Spleen (tissue), 11 donors: ENCODE measurements at regions not wholly inside any gene's neighbourhood (a gene's known extent, or its start where the extent isn't known, plus 50 kb on each side); places are given as distances from the start of the nearest gene placed in this dataset.

Experiments used
- DNase-seq: peaks from one replicate; pipeline ENCODE4 v3.0.0-alpha.2; 2020
- H3K27ac ChIP-seq, 8 donors: fragments of 200-600 bp; sonication (generic) in 7 of 8; 1 replicate in 4 of 8; 2 replicates in 4 of 8; pipeline versions ENCODE4 v1.5.0 to v1.8.0; 2016 to 2021; ENCODE audit warnings: inconsistent platforms in 4 of 8, mild to moderate bottlenecking in 4 of 8, moderate library complexity in 1 of 8
- H3K27me3 ChIP-seq, 7 donors: fragments of 200-600 bp; sonication (generic) in 6 of 7; replicated peaks in 1 of 7; 1 replicate in 4 of 7; 2 replicates in 3 of 7; pipeline versions ENCODE4 v1.5.0 to v1.8.0; 2016 to 2021; ENCODE audit warnings: inconsistent platforms in 3 of 7, mild to moderate bottlenecking in 1 of 7
- H3K36me3 ChIP-seq, 6 donors: fragments of 200-600 bp; sonication (generic) in 5 of 6; 1 replicate in 4 of 6; 2 replicates in 2 of 6; pipeline versions ENCODE4 v1.5.0 to v1.8.0; 2016 to 2021; ENCODE audit warnings: inconsistent platforms in 2 of 6
- H3K4me1 ChIP-seq, 6 donors: fragments of 200-600 bp; sonication (generic) in 5 of 6; 1 replicate in 3 of 6; 2 replicates in 3 of 6; pipeline versions ENCODE4 v1.5.0 to v1.8.0; 2016 to 2021; ENCODE audit warnings: inconsistent platforms in 3 of 6
- H3K4me3 ChIP-seq, 8 donors: fragments of 200-600 bp; sonication (generic) in 7 of 8; 1 replicate in 4 of 8; 2 replicates in 4 of 8; pipeline versions ENCODE4 v1.5.0 to v1.8.0; 2016 to 2021; ENCODE audit warnings: inconsistent platforms in 4 of 8, mild to moderate bottlenecking in 4 of 8, moderate library complexity in 2 of 8
- H3K9me3 ChIP-seq, 8 donors: fragments of 200-600 bp; sonication (generic) in 7 of 8; 1 replicate in 4 of 8; 2 replicates in 4 of 8; pipeline versions ENCODE4 v1.5.0 to v1.8.0; 2016 to 2021; ENCODE audit warnings: inconsistent platforms in 4 of 8
- POLR2A ChIP-seq, 3 donors: fragments of 450-650 bp; IDR thresholded peaks; one replicate each; pipeline ENCODE4 v1.5.1; 2017; ENCODE audit warnings: antibody characterized with exemption in 3 of 3, mild to moderate bottlenecking in 1 of 3
- POLR2AphosphoS5 ChIP-seq, 3 donors: sonication (generic); formaldehyde crosslinking; IDR thresholded peaks; one replicate each; pipeline ENCODE4 v1.5.1; 2017; ENCODE audit warnings: antibody characterized with exemption in 3 of 3
- WGBS, 5 donors: extraction: QIAGEN DNeasy Blood & Tissue Kit in 3 of 5; methylation state at CpG; one replicate each; pipeline versions ENCODE4 v1.1.5 to v1.1.7; 2013 to 2018; 5-methylcytosine and 5-hydroxymethylcytosine counted together
- intact Hi-C: fragments of 100-400 bp; cut with DNase I; formaldehyde crosslinking; loops from one replicate; pipeline ENCODE4 v1.15.0; 2023; ENCODE audit warnings: low total_unique reads
- TF ChIP-seq, protein P1 (sequence below), 11 experiments: fragments of 200-600 bp in 7 of 11; fragments of 450-650 bp in 4 of 11; sonication (generic) in 4 of 11; IDR thresholded peaks in 8 of 11; conservative IDR thresholded peaks in 3 of 11; 1 replicate in 7 of 11; 2 replicates in 4 of 11; pipeline versions ENCODE4 v1.4.0 to v1.8.0; 2016 to 2021; ENCODE audit warnings: antibody characterized with exemption in 11 of 11, inconsistent platforms in 4 of 11, mild to moderate bottlenecking in 1 of 11
- donor health status: healthy with polysubstance abuse.
- donor health status: DM: no; HTN: no; CAD: no; lungs with moderate emphysema.
- donor health status: DM: no; HTN: no; CAD: no.
- donor health status: Bipolar disorder and iron deficiency.
- donor health status: healthy.
- donor health status: DM: no; HTN: no; CAD: no.
- donor health status: DM: yes; HTN: yes; CAD: no.

GRCh38 chr13:112260108-112261055 is 115.8 kb upstream of the SPACA7 start:
- H3K27me3 ChIP-seq, result peaks cover 0 to 14% (median 0%) of the 10 kb centered on the region in 7 donors
- H3K36me3 ChIP-seq, result no peaks in the 10 kb centered on the region
- 77 to 86% (median 84%) methylated on average over 27 to 29 of the region's 29 CpGs for WGBS, 5 donors
- peaks cover 0 to 19% (median 0%) of the 10 kb centered on the region in 8 donors for H3K9me3 ChIP-seq
- no peak overlapping the region for H3K27ac ChIP-seq
- TF ChIP-seq, protein P1, sequence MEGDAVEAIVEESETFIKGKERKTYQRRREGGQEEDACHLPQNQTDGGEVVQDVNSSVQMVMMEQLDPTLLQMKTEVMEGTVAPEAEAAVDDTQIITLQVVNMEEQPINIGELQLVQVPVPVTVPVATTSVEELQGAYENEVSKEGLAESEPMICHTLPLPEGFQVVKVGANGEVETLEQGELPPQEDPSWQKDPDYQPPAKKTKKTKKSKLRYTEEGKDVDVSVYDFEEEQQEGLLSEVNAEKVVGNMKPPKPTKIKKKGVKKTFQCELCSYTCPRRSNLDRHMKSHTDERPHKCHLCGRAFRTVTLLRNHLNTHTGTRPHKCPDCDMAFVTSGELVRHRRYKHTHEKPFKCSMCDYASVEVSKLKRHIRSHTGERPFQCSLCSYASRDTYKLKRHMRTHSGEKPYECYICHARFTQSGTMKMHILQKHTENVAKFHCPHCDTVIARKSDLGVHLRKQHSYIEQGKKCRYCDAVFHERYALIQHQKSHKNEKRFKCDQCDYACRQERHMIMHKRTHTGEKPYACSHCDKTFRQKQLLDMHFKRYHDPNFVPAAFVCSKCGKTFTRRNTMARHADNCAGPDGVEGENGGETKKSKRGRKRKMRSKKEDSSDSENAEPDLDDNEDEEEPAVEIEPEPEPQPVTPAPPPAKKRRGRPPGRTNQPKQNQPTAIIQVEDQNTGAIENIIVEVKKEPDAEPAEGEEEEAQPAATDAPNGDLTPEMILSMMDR (IDR thresholded peaks at IDR 0.05 in 8 of 11, conservative IDR thresholded peaks at IDR 0.05 in 3 of 11), result no peak
- TF ChIP-seq POLR2AphosphoS5 (IDR thresholded peaks at IDR 0.05) (no peak), POLR2A (IDR thresholded peaks at IDR 0.05) (no peak)
- H3K4me3 ChIP-seq, result no peak overlapping the region
- no peak for DNase-seq
- no peaks in the 10 kb centered on the region for H3K4me1 ChIP-seq
- intact Hi-C loops, result no loop called here

DNA sequence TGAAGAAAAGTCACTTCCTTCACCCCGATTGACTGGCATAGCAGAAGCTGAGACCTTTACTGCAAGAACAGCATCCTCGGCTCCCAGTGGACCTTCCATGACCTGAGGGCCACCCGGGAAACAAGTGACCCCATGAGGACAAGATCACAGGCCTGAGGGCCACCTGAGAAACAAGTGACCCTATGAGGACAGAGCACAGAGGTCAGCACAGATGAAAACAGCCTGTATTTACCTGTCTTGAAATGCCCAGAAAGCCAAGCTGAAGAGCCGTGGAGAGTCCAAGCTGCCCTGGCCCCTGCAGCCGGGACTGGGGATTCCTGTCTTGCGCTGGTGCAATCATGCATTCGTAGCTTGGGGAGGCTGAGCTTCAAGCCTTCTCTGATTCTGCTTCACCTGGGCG is 114.2 kb upstream of the SPACA7 start:
- H3K4me3 ChIP-seq, result no peak overlapping the region
- no peaks in the 10 kb centered on the region for H3K36me3 ChIP-seq
- TF ChIP-seq, protein P1 (IDR thresholded peaks at IDR 0.05 in 8 of 11, conservative IDR thresholded peaks at IDR 0.05 in 3 of 11), result no peak
- no peak for TF ChIP-seq POLR2A (IDR thresholded peaks at IDR 0.05)
- H3K27ac ChIP-seq, result no peak overlapping the region
- H3K4me1 ChIP-seq, result no peaks in the 10 kb centered on the region
- H3K27me3 ChIP-seq, result peaks cover 0 to 7% (median 0%) of the 10 kb centered on the region in 7 donors
- peaks cover 0 to 15% (median 0%) of the 10 kb centered on the region in 8 donors for H3K9me3 ChIP-seq
- intact Hi-C loops, result no loop called here
- DNase-seq, result no peak
- 82 to 93% (median 89%) methylated on average over 8 of the region's 8 CpGs for WGBS, 5 donors

DNA sequence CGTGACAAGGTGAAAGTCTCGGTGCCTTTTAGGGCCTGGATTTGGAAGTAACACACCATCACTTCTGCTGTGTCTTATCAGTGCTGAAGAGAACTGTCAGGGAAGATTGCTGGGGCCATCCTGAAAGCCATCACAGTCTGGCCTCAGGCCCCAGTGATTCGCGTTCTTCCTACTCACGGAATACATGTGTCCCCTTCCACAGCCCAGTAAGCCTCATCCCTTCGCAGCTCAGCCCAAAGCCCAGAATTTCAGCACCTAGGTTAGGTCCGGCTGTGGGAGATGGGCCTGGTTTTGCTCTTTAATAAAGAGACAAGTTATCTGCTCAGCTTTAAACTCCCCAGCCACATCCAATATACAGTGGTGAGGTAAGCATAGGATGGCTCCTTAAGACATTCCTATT is 113.0 kb upstream of the SPACA7 start:
- H3K36me3 ChIP-seq, result no peaks in the 10 kb centered on the region
- DNase-seq, result no peak
- H3K4me1 ChIP-seq, result no peaks in the 10 kb centered on the region
- TF ChIP-seq POLR2A (IDR thresholded peaks at IDR 0.05), result no peak
- TF ChIP-seq POLR2AphosphoS5 (IDR thresholded peaks at IDR 0.05), result no peak
- TF ChIP-seq, protein P1 (IDR thresholded peaks at IDR 0.05 in 8 of 11, conservative IDR thresholded peaks at IDR 0.05 in 3 of 11), result no peak
- WGBS, 5 donors, result 85 to 93% (median 88%) methylated on average over 7 of the region's 7 CpGs
- peaks cover 0 to 5% (median 0%) of the 10 kb centered on the region in 8 donors for H3K9me3 ChIP-seq
- H3K4me3 ChIP-seq, result no peak overlapping the region
- peaks cover 0 to 7% (median 0%) of the 10 kb centered on the region in 7 donors for H3K27me3 ChIP-seq
- H3K27ac ChIP-seq, result no peak overlapping the region
- intact Hi-C loops, result no loop called here

DNA sequence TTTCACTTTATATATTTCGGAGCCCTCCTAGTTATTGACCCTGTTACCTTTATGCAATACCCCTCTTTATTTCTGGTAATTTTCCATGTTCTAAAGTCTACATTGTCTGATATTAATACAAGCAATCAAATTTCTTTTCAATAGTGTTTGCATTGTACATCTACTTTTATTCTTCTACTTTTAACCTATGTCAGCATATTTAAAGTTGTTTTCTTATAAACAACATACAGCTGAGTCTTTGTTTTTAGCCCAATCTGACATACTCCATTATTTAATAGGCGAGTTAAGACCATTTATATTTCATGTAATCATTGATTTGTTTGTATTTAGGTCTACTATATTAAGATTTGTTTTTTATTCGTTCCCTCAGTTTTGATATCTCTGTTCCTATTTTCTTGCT is 108.5 kb upstream of the SPACA7 start:
- peaks cover 0 to 10% (median 0%) of the 10 kb centered on the region in 7 donors for H3K27me3 ChIP-seq
- WGBS, 5 donors, result 75 to 83% (median 82%) methylated on average over 3 of the region's 3 CpGs
- H3K27ac ChIP-seq, result no peak overlapping the region
- no peak for DNase-seq
- intact Hi-C loops, result no loop called here
- no peak overlapping the region for H3K4me3 ChIP-seq
- TF ChIP-seq POLR2A (IDR thresholded peaks at IDR 0.05), result no peak
- TF ChIP-seq POLR2AphosphoS5 (IDR thresholded peaks at IDR 0.05), result no peak
- TF ChIP-seq, protein P1 (IDR thresholded peaks at IDR 0.05 in 8 of 11, conservative IDR thresholded peaks at IDR 0.05 in 3 of 11), result no peak
- no peaks in the 10 kb centered on the region for H3K36me3 ChIP-seq
- H3K4me1 ChIP-seq, result no peaks in the 10 kb centered on the region
- peaks cover 0 to 5% (median 0%) of the 10 kb centered on the region in 8 donors for H3K9me3 ChIP-seq
